GM12892 (cell line): ENCODE measurements at regions not wholly inside any gene's neighbourhood (a gene's known extent, or its start where the extent isn't known, plus 50 kb on each side); places are given as distances from the start of the nearest gene placed in this dataset.

Experiments
- POLR2A ChIP-seq: IDR thresholded peaks from 2 replicates; pipeline ENCODE4 v1.6.1; 2011; ENCODE audit warnings: low read depth, low read length, control low read depth
- POLR2AphosphoS5 ChIP-seq: IDR thresholded peaks from 2 replicates; pipeline ENCODE4 v1.6.1; 2011; ENCODE audit warnings: low read depth, low read length, control low read depth
- TAF1 ChIP-seq: IDR thresholded peaks from 2 replicates; pipeline ENCODE4 v1.6.1; 2011; ENCODE audit warnings: low read depth, mild to moderate bottlenecking, control low read depth, low read length, borderline replicate concordance

- TF ChIP-seq POLR2A (no peak), TAF1 (no peak), POLR2AphosphoS5 (no peak)
Observed at GRCh38 chr2:6445156-6445555, 420.6 kb downstream of the CMPK2 start.
